ENCODE measurements at regions not wholly inside any gene's neighbourhood (a gene's known extent, or its start where the extent isn't known, plus 50 kb on each side); places are given as distances from the start of the nearest gene placed in this dataset.

GRCh38 chr1:5312293-5312674 lies 657.9 kb downstream of the AJAP1 start:
- peaks cover 8% of the 10 kb centered on the region for H4K20me1 ChIP-seq (ENCODE audit: low read depth)
- no peak for TF ChIP-seq EZH2phosphoT487 (IDR thresholded peaks at IDR 0.05)
- no peak for TF ChIP-seq CTCF (IDR thresholded peaks at IDR 0.05)
- no peak for TF ChIP-seq EZH2 (IDR thresholded peaks at IDR 0.05)
- no peak overlapping the region for H2AFZ ChIP-seq (replicated peaks)
- H3K27ac ChIP-seq: peak overlapping the region; percentile 71
- no peaks in the 10 kb centered on the region for H3K9me3 Mint-ChIP-seq
- no peaks in the 10 kb centered on the region for H3K79me2 ChIP-seq (ENCODE audit: low read depth)
- H3K9ac ChIP-seq: no peak overlapping the region
- H3K36me3 ChIP-seq: no peaks in the 10 kb centered on the region
- peak overlapping the region; percentile 14 for H3K4me3 Mint-ChIP-seq
- H3K9me3 ChIP-seq (ENCODE audit: low read depth): no peaks in the 10 kb centered on the region
- peaks cover 30% of the 10 kb centered on the region for H3K4me1 ChIP-seq
- H3K36me3 Mint-ChIP-seq: no peaks in the 10 kb centered on the region
- peaks cover 16% of the 10 kb centered on the region for H3K27me3 ChIP-seq
- peak overlapping the region; percentile 56 for H3K4me2 ChIP-seq
- H3F3A ChIP-seq (ENCODE audit: low read depth): peaks cover 27% of the 10 kb centered on the region
- peaks cover 29% of the 10 kb centered on the region for H3K4me1 Mint-ChIP-seq
- H3K27ac Mint-ChIP-seq: peak overlapping the region; percentile 58
- H3K4me3 ChIP-seq: no peak overlapping the region
- DNase-seq (ENCODE audit: low spot score): peak; percentile 15
- peaks cover 39% of the 10 kb centered on the region for H3K27me3 Mint-ChIP-seq (ENCODE audit: insufficient read depth, low read depth)

DNA sequence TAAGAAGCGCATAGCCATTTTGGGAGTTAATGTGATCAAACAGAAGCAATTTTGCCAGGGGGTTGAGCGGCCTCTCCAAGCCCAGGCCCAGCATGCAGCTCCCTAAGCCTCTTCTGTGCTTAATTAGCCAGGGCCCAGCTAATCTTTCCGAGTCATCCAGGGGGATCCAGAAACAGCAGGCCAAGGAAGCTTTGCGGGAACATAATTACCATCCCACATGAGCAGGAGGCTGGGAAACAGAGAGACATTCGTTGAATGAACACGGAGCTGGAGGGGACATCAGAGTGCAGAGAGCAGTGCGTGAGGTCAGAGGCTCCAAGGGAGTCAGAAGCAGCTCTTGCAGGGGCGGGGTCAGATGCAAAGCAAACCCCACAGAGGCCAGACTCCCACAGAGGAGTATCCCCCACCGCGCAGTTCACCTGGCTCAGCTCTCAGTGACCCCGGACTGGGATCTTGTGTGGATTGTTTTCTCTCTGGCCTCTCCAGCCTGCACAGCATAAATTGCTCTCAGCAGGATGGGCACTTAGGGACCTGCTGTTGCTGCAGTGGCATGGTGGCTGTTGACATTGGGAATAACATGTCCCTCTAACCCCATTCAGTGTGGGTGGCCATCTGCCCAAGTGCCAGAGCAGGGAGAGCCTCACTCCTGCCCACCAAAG lies 657.4 kb downstream of the AJAP1 start:
- H2AFZ ChIP-seq (replicated peaks): no peak overlapping the region
- no peaks in the 10 kb centered on the region for H3K9me3 ChIP-seq (ENCODE audit: low read depth)
- TF ChIP-seq EZH2 (IDR thresholded peaks at IDR 0.05) (no peak), CTCF (IDR thresholded peaks at IDR 0.05) (no peak), EZH2phosphoT487 (IDR thresholded peaks at IDR 0.05) (peak; percentile 32)
- peaks cover 8% of the 10 kb centered on the region for H4K20me1 ChIP-seq (ENCODE audit: low read depth)
- Mint-ChIP-seq H3K9me3 (no peaks in the 10 kb centered on the region), H3K27ac (no peak overlapping the region), H3K4me1 (peaks cover 29% of the 10 kb centered on the region), H3K27me3 (ENCODE audit: insufficient read depth, low read depth) (peaks cover 42% of the 10 kb centered on the region), H3K36me3 (no peaks in the 10 kb centered on the region), H3K4me3 (peak overlapping the region; percentile 33)
- peaks cover 27% of the 10 kb centered on the region for H3F3A ChIP-seq (ENCODE audit: low read depth)
- peak; percentile 91 for DNase-seq (ENCODE audit: low spot score)
- peak overlapping the region; percentile 56 for H3K4me2 ChIP-seq
- no peak overlapping the region for H3K9ac ChIP-seq
- no peak overlapping the region for H3K4me3 ChIP-seq
- H3K27me3 ChIP-seq: peaks cover 16% of the 10 kb centered on the region
- no peaks in the 10 kb centered on the region for H3K36me3 ChIP-seq
- no peaks in the 10 kb centered on the region for H3K79me2 ChIP-seq (ENCODE audit: low read depth)
- peaks cover 30% of the 10 kb centered on the region for H3K4me1 ChIP-seq
- peak overlapping the region; percentile 71 for H3K27ac ChIP-seq

- peak overlapping the region; percentile 18 for H3K4me3 Mint-ChIP-seq
- H3K4me3 ChIP-seq: no peak overlapping the region
- H3K27ac Mint-ChIP-seq: no peak overlapping the region
- no peaks in the 10 kb centered on the region for H3K36me3 ChIP-seq
- peaks cover 43% of the 10 kb centered on the region for H3K27me3 Mint-ChIP-seq (ENCODE audit: insufficient read depth, low read depth)
- peaks cover 27% of the 10 kb centered on the region for H3F3A ChIP-seq (ENCODE audit: low read depth)
- peaks cover 29% of the 10 kb centered on the region for H3K4me1 Mint-ChIP-seq
- no peak overlapping the region for H2AFZ ChIP-seq (replicated peaks)
- TF ChIP-seq EZH2phosphoT487 (IDR thresholded peaks at IDR 0.05) (no peak), EZH2 (IDR thresholded peaks at IDR 0.05) (no peak), CTCF (IDR thresholded peaks at IDR 0.05) (no peak)
- peaks cover 8% of the 10 kb centered on the region for H4K20me1 ChIP-seq (ENCODE audit: low read depth)
- no peak for DNase-seq (ENCODE audit: low spot score)
- H3K9me3 ChIP-seq (ENCODE audit: low read depth): no peaks in the 10 kb centered on the region
- peak overlapping the region; percentile 56 for H3K4me2 ChIP-seq
- peaks cover 16% of the 10 kb centered on the region for H3K27me3 ChIP-seq
- no peaks in the 10 kb centered on the region for H3K36me3 Mint-ChIP-seq
- H3K27ac ChIP-seq: no peak overlapping the region
- no peaks in the 10 kb centered on the region for H3K9me3 Mint-ChIP-seq
- H3K9ac ChIP-seq: no peak overlapping the region
- no peaks in the 10 kb centered on the region for H3K79me2 ChIP-seq (ENCODE audit: low read depth)
- H3K4me1 ChIP-seq: peaks cover 30% of the 10 kb centered on the region
Measured at GRCh38 chr1:5311147-5311546, 656.7 kb downstream of the AJAP1 start.

Data from neural progenitor cell (in vitro differentiated cells).